Liver (tissue), 7 donors: ENCODE measurements at regions not wholly inside any gene's neighbourhood (a gene's known extent, or its start where the extent isn't known, plus 50 kb on each side); places are given as distances from the start of the nearest gene placed in this dataset.

Experiments
- DNase-seq: peaks from one replicate; pipeline ENCODE4 v3.0.0-alpha.2; 2017; ENCODE audit warnings: low spot score
- H3K27ac ChIP-seq, 2 donors: one replicate each; pipeline ENCODE4 v1.7.0; 2013; ENCODE audit warnings: inconsistent platforms in 2 of 2, low read length in 2 of 2, control low read depth in 1 of 2, low read depth in 1 of 2, mild to moderate bottlenecking in 1 of 2
- H3K27me3 ChIP-seq, 4 donors: one replicate each; pipeline versions ENCODE4 v1.6.1 to v1.7.0; 2013; ENCODE audit warnings: low read length in 3 of 4, inconsistent platforms in 1 of 4, mild to moderate bottlenecking in 1 of 4, moderate library complexity in 1 of 4; ENCODE audit not compliant: control insufficient read depth in 4 of 4, insufficient read depth in 4 of 4
- H3K36me3 ChIP-seq, 4 donors: one replicate each; pipeline versions ENCODE4 v1.6.1 to v1.7.0; 2013; ENCODE audit warnings: low read length in 3 of 4, mild to moderate bottlenecking in 3 of 4, low read depth in 1 of 4, moderate library complexity in 1 of 4; ENCODE audit not compliant: control insufficient read depth in 4 of 4, insufficient read depth in 3 of 4
- H3K4me1 ChIP-seq, 4 donors: one replicate each; pipeline versions ENCODE4 v1.6.1 to v1.7.0; 2013; ENCODE audit warnings: low read length in 3 of 4, mild to moderate bottlenecking in 3 of 4, moderate library complexity in 1 of 4; ENCODE audit not compliant: control insufficient read depth in 4 of 4, insufficient read depth in 4 of 4
- H3K4me3 ChIP-seq, 3 donors: one replicate each; pipeline versions ENCODE4 v1.6.1 to v1.7.0; 2013; ENCODE audit warnings: low read length in 3 of 3, control low read depth in 1 of 3, low read depth in 1 of 3, mild to moderate bottlenecking in 1 of 3
- H3K9ac ChIP-seq, 2 donors: one replicate each; pipeline ENCODE4 v1.7.0; 2013; ENCODE audit warnings: low read length in 2 of 2, mild to moderate bottlenecking in 2 of 2, moderate library complexity in 2 of 2, control low read depth in 1 of 2, low read depth in 1 of 2
- H3K9me3 ChIP-seq, 4 donors: one replicate each; pipeline versions ENCODE4 v1.6.1 to v1.7.0; 2013; ENCODE audit warnings: low read length in 3 of 4; ENCODE audit not compliant: control insufficient read depth in 4 of 4
- EGR1 ChIP-seq, 2 donors: IDR thresholded peaks; 2 replicates each; pipeline ENCODE4 v1.6.1; 2016 to 2018; ENCODE audit warnings: antibody characterized with exemption in 2 of 2, low read depth in 2 of 2
- FOXA1 ChIP-seq: IDR thresholded peaks from 2 replicates; pipeline ENCODE4 v1.6.1; 2016; ENCODE audit warnings: antibody characterized with exemption
- FOXA2 ChIP-seq: IDR thresholded peaks from 2 replicates; pipeline ENCODE4 v1.6.1; 2016; ENCODE audit warnings: antibody characterized with exemption
- GABPA ChIP-seq, 2 donors: IDR thresholded peaks in 1 of 2; conservative IDR thresholded peaks in 1 of 2; 2 replicates each; pipeline ENCODE4 v1.6.1; 2016; ENCODE audit warnings: antibody characterized with exemption in 2 of 2, mild to moderate bottlenecking in 1 of 2, moderate library complexity in 1 of 2
- HNF4A ChIP-seq, 2 donors: conservative IDR thresholded peaks; 2 replicates each; pipeline ENCODE4 v1.6.1; 2016; ENCODE audit warnings: antibody characterized with exemption in 2 of 2, mild to moderate bottlenecking in 2 of 2
- JUND ChIP-seq, 2 donors: IDR thresholded peaks; 2 replicates each; pipeline ENCODE4 v1.6.1; 2016; ENCODE audit warnings: antibody characterized with exemption in 2 of 2
- NR2F2 ChIP-seq: IDR thresholded peaks from 2 replicates; pipeline ENCODE4 v1.6.1; 2016; ENCODE audit warnings: antibody characterized with exemption
- RAD21 ChIP-seq, 2 donors: IDR thresholded peaks; 2 replicates each; pipeline ENCODE4 v1.6.1; 2016; ENCODE audit warnings: antibody characterized with exemption in 2 of 2, mild to moderate bottlenecking in 2 of 2
- RXRA ChIP-seq, 2 donors: IDR thresholded peaks; 2 replicates each; pipeline ENCODE4 v1.6.1; 2017 to 2018; ENCODE audit warnings: antibody characterized with exemption in 2 of 2, mild to moderate bottlenecking in 1 of 2
- SP1 ChIP-seq: IDR thresholded peaks from 2 replicates; pipeline ENCODE4 v1.6.1; 2018; ENCODE audit warnings: antibody characterized with exemption, mild to moderate bottlenecking
- TAF1 ChIP-seq: conservative IDR thresholded peaks from 2 replicates; pipeline ENCODE4 v1.6.1; 2016; ENCODE audit warnings: antibody characterized with exemption, mild to moderate bottlenecking
- YY1 ChIP-seq: IDR thresholded peaks from 2 replicates; pipeline ENCODE4 v1.6.1; 2016; ENCODE audit warnings: antibody characterized with exemption, mild to moderate bottlenecking
- WGBS: extraction: QIAGEN DNeasy Blood & Tissue Kit; methylation state at CpG from one replicate; pipeline ENCODE4 v1.1.7; 2013; 5-methylcytosine and 5-hydroxymethylcytosine counted together
- TF ChIP-seq, protein P1 (sequence below): IDR thresholded peaks from 2 replicates; pipeline ENCODE4 v1.6.1; 2016; ENCODE audit warnings: antibody characterized with exemption
- TF ChIP-seq, protein P2 (sequence below): IDR thresholded peaks from 2 replicates; pipeline ENCODE4 v1.6.1; 2016; ENCODE audit warnings: antibody characterized with exemption
- TF ChIP-seq, protein P3 (sequence below): IDR thresholded peaks from 2 replicates; pipeline ENCODE4 v1.6.1; 2016; ENCODE audit warnings: antibody characterized with exemption
- donor health status: healthy.
- donor health status: healthy.
- donor health status: healthy.
- donor health status: healthy.

DNA sequence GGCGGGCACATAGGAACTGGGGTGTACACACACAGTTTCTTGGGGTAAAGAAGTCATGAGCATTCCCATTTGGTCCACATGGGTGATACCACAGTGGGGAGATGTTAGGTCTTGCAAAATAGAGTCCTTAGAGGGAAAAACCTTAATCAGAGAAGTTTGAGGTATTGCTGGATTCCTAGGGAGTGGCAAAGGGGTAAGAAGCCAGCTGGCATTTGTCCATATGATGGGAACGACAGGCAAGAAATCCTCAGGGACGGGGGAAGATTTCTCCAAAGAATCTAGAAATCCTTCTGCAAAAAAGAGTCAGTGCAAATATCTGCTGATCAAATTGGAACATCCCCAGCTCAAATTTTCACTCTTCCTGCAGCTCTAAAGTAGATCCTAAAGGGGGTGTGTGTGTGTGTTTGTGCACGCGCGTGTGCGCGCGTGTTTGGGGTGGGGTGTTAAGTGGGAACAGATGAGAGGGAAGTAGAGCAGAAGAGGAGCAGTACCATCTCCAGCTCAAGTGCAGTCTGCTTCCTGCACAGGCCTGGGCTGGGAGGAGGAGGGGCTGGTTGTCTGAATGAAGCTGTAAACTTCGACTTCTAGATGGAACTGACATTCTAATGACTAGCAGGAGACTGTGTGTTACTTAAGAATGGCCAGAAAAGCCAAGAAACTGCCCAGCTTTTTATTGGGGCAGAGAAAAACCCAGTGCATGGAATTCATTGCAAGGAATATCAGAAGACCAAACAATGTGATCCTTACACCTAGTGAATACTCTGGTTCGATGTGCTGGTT lies 168.0 kb downstream of the SPP2 start:
- Histone ChIP-seq H3K36me3 (no peaks in the 10 kb centered on the region), H3K9ac (no peak overlapping the region), H3K4me3 (no peak overlapping the region), H3K27ac (no peak overlapping the region), H3K4me1 (no peaks in the 10 kb centered on the region), H3K27me3 (no peaks in the 10 kb centered on the region), H3K9me3 (no peaks in the 10 kb centered on the region)
- DNase-seq = no peak
- TF ChIP-seq, protein P1, sequence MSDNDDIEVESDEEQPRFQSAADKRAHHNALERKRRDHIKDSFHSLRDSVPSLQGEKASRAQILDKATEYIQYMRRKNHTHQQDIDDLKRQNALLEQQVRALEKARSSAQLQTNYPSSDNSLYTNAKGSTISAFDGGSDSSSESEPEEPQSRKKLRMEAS = no peak
- no peak for TF ChIP-seq FOXA1
- TF ChIP-seq, protein P2, sequence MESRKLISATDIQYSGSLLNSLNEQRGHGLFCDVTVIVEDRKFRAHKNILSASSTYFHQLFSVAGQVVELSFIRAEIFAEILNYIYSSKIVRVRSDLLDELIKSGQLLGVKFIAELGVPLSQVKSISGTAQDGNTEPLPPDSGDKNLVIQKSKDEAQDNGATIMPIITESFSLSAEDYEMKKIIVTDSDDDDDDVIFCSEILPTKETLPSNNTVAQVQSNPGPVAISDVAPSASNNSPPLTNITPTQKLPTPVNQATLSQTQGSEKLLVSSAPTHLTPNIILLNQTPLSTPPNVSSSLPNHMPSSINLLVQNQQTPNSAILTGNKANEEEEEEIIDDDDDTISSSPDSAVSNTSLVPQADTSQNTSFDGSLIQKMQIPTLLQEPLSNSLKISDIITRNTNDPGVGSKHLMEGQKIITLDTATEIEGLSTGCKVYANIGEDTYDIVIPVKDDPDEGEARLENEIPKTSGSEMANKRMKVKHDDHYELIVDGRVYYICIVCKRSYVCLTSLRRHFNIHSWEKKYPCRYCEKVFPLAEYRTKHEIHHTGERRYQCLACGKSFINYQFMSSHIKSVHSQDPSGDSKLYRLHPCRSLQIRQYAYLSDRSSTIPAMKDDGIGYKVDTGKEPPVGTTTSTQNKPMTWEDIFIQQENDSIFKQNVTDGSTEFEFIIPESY = no peak
- WGBS = 73% methylated on average over 11 of the region's 11 CpGs

DNA sequence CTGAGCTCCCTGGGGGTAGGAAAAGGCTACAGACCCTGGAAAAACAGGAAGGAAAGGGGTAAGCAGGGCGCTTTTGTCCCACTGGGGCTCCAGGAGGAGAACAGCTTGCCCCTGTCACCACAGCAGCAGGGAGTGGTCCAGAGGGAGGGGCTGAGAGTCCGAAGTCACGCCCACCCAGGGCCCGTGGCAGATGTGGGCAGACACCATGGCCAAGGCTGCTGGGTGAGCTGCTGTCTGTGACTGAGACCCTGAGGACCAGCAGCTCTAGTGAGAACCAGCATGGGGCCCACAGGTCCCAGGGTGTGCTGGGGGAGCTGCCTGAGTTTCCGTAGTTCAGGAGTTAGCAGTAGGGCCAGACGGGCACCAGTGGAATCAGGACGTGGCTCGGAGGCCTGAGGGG lies 162.0 kb downstream of the SPP2 start:
- H3K27me3 ChIP-seq = no peaks in the 10 kb centered on the region
- no peak overlapping the region for H3K4me3 ChIP-seq
- TF ChIP-seq FOXA1 (no peak), JUND (IDR thresholded peaks at IDR 0.05) (no peak), NR2F2 (no peak), SP1 (no peak), YY1 (no peak), HNF4A (conservative IDR thresholded peaks at IDR 0.05) (no peak), RXRA (IDR thresholded peaks at IDR 0.05) (no peak), GABPA (IDR thresholded peaks at IDR 0.05 in 1 of 2, conservative IDR thresholded peaks at IDR 0.05 in 1 of 2) (no peak), EGR1 (IDR thresholded peaks at IDR 0.05; ENCODE audit: low read depth in 2 of 2) (no peak), FOXA2 (no peak), RAD21 (IDR thresholded peaks at IDR 0.05) (no peak), TAF1 (no peak)
- TF ChIP-seq, protein P3, sequence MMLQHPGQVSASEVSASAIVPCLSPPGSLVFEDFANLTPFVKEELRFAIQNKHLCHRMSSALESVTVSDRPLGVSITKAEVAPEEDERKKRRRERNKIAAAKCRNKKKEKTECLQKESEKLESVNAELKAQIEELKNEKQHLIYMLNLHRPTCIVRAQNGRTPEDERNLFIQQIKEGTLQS = no peak
- TF ChIP-seq, protein P2 = no peak
- no peaks in the 10 kb centered on the region for H3K4me1 ChIP-seq
- no peaks in the 10 kb centered on the region for H3K36me3 ChIP-seq
- H3K9ac ChIP-seq = no peak overlapping the region
- DNase-seq = no peak
- WGBS = 87% methylated on average over 8 of the region's 8 CpGs
- no peaks in the 10 kb centered on the region for H3K9me3 ChIP-seq
- no peak overlapping the region for H3K27ac ChIP-seq
